ENCODE measurements at regions not wholly inside any gene's neighbourhood (a gene's known extent, or its start where the extent isn't known, plus 50 kb on each side); places are given as distances from the start of the nearest gene placed in this dataset.

- 27% methylated on average over 4 of the region's 4 CpGs for WGBS
- Histone ChIP-seq H3K27ac (no peak overlapping the region), H3K9me3 (no peaks in the 10 kb centered on the region), H3K4me3 (no peak overlapping the region), H3K4me1 (replicated peaks) (no peaks in the 10 kb centered on the region), H3K27me3 (replicated peaks; ENCODE audit: insufficient read depth) (no peaks in the 10 kb centered on the region), H3K36me3 (no peaks in the 10 kb centered on the region)
- TF ChIP-seq CTCF (IDR thresholded peaks at IDR 0.05) (peak in 3 of 4 experiments; percentile 40 to 50 (median 43)), POLR2AphosphoS5 (IDR thresholded peaks at IDR 0.05) (no peak)
- intact Hi-C loops (cut with DNase I) = loop anchor here (2.0 kb wide), 1 partner anchor 97 kb away; no protein-coding TSS in a partner anchor
- no peak for DNase-seq (ENCODE audit: low spot score)
These were observed 105.4 kb upstream of the MCHR2 start for GRCh38 chr6:100099189-100100074.

- H3K9me3 ChIP-seq = no peaks in the 10 kb centered on the region
- H3K36me3 ChIP-seq = no peaks in the 10 kb centered on the region
- H3K27ac ChIP-seq = no peak overlapping the region
- H3K4me1 ChIP-seq (replicated peaks) = no peaks in the 10 kb centered on the region
- no peaks in the 10 kb centered on the region for H3K27me3 ChIP-seq (replicated peaks; ENCODE audit: insufficient read depth)
- DNase-seq (ENCODE audit: low spot score) = no peak
- intact Hi-C loops (cut with DNase I) = loop anchor here (2.0 kb wide), 1 partner anchor 228 kb away; no protein-coding TSS in a partner anchor
- TF ChIP-seq CTCF (IDR thresholded peaks at IDR 0.05) (no peak), POLR2A (IDR thresholded peaks at IDR 0.05) (no peak), POLR2AphosphoS5 (IDR thresholded peaks at IDR 0.05) (no peak)
- H3K4me3 ChIP-seq = no peak overlapping the region
These were observed 102.9 kb upstream of the MCHR2 start for GRCh38 chr6:100096936-100097335.

- Histone ChIP-seq H3K27me3 (replicated peaks; ENCODE audit: insufficient read depth) (no peaks in the 10 kb centered on the region), H3K36me3 (no peaks in the 10 kb centered on the region), H3K27ac (no peak overlapping the region), H3K4me1 (replicated peaks) (no peaks in the 10 kb centered on the region), H3K9me3 (no peaks in the 10 kb centered on the region), H3K4me3 (no peak overlapping the region)
- TF ChIP-seq CTCF (IDR thresholded peaks at IDR 0.05) (no peak), POLR2A (IDR thresholded peaks at IDR 0.05) (no peak), POLR2AphosphoS5 (IDR thresholded peaks at IDR 0.05) (no peak)
- intact Hi-C loops (cut with DNase I) = loop anchor here (2.0 kb wide), 1 partner anchor 228 kb away; no protein-coding TSS in a partner anchor
- WGBS = 59% methylated on average over 2 of the region's 2 CpGs
- DNase-seq (ENCODE audit: low spot score) = no peak
These were observed 102.3 kb upstream of the MCHR2 start for GRCh38 chr6:100096341-100096740.

- Histone ChIP-seq H3K27me3 (replicated peaks; ENCODE audit: insufficient read depth) (no peaks in the 10 kb centered on the region), H3K4me1 (replicated peaks) (no peaks in the 10 kb centered on the region), H3K27ac (no peak overlapping the region), H3K4me3 (no peak overlapping the region), H3K36me3 (no peaks in the 10 kb centered on the region), H3K9me3 (no peaks in the 10 kb centered on the region)
- TF ChIP-seq POLR2AphosphoS5 (IDR thresholded peaks at IDR 0.05) (no peak), POLR2A (IDR thresholded peaks at IDR 0.05) (no peak), CTCF (IDR thresholded peaks at IDR 0.05) (no peak)
- 94% methylated on average over 6 of the region's 6 CpGs for WGBS
- no peak for DNase-seq (ENCODE audit: low spot score)
- intact Hi-C loops (cut with DNase I) = no loop called here
These were observed 99.4 kb upstream of the MCHR2 start for GRCh38 chr6:100093405-100093804.

GRCh38 chr6:100088009-100088408 is 94.0 kb upstream of the MCHR2 start:
- no peak for DNase-seq (ENCODE audit: low spot score)
- Histone ChIP-seq H3K36me3 (no peaks in the 10 kb centered on the region), H3K27ac (no peak overlapping the region), H3K27me3 (replicated peaks; ENCODE audit: insufficient read depth) (no peaks in the 10 kb centered on the region), H3K9me3 (no peaks in the 10 kb centered on the region), H3K4me1 (replicated peaks) (no peaks in the 10 kb centered on the region), H3K4me3 (no peak overlapping the region)
- intact Hi-C loops (cut with DNase I) = no loop called here
- 57% methylated on average over 1 of the region's 1 CpG for WGBS
- no peak for TF ChIP-seq POLR2AphosphoS5 (IDR thresholded peaks at IDR 0.05)
- no peak for TF ChIP-seq CTCF (IDR thresholded peaks at IDR 0.05)
- no peak for TF ChIP-seq POLR2A (IDR thresholded peaks at IDR 0.05)

All from prostate gland (tissue), 2 donors.